Endothelial cell of umbilical vein (primary cell): ENCODE measurements at regions not wholly inside any gene's neighbourhood (a gene's known extent, or its start where the extent isn't known, plus 50 kb on each side); places are given as distances from the start of the nearest gene placed in this dataset.

Experiments used
- BruUV-seq: library from RNA; stranded (reverse); fragments of 400-500 nt; replicated peaks from 2 replicates; lab custom pipeline; 2021; lab: Mats Ljungman, UMichigan
- CTCF ChIA-PET: fragments of 300-600, 350-600 bp; sonication (Branson Sonifier 250); formaldehyde crosslinking; loops from one replicate; lab custom pipeline; 2021; ENCODE audit warnings: antibody characterized with exemption, inconsistent platforms; lab: Charles Lee
- POLR2A ChIA-PET: fragments of 300-600, 350-600 bp; sonication (Branson Sonifier 250); formaldehyde crosslinking; loops from one replicate; lab custom pipeline; 2021; ENCODE audit warnings: antibody characterized with exemption, inconsistent platforms; lab: Charles Lee
- DNase-seq: peaks from one replicate; pipeline ENCODE4 v3.0.0-alpha.2; 2011; ENCODE audit warnings: low read depth, low spot score
- FAIRE-seq: peaks from 2 replicates; lab custom pipeline; 2011; peaks lifted over from hg19 to GRCh38; lab: Jason Lieb, UNC
- H2AFZ ChIP-seq: 2 replicates; pipeline ENCODE4 v1.6.0; 2012; ENCODE audit warnings: low read depth, low read length, control low read depth, inconsistent platforms
- H3K27ac ChIP-seq: 2 replicates; pipeline ENCODE4 v1.5.1; 2011; ENCODE audit warnings: low read depth, mild to moderate bottlenecking, control low read depth, low read length, moderate library complexity; ENCODE audit not compliant: insufficient read depth
- H3K27me3 ChIP-seq, 2 experiments: 2 replicates each; pipeline versions ENCODE4 v1.6.0 to v1.6.1; 2011; ENCODE audit warnings: low read length in 2 of 2, mixed read lengths in 1 of 2; ENCODE audit not compliant: control insufficient read depth in 2 of 2, insufficient read depth in 2 of 2
- H3K36me3 ChIP-seq, 2 experiments: 2 replicates in 1 of 2; 3 replicates in 1 of 2; pipeline ENCODE4 v1.5.1; 2011; ENCODE audit warnings: low read length in 2 of 2, mild to moderate bottlenecking in 1 of 2, moderate library complexity in 1 of 2; ENCODE audit not compliant: control insufficient read depth in 2 of 2, insufficient read depth in 2 of 2; ENCODE audit errors: extremely low read depth in 1 of 2
- H3K4me1 ChIP-seq: 3 replicates; pipeline ENCODE4 v1.5.1; 2011; ENCODE audit warnings: mild to moderate bottlenecking, low read length; ENCODE audit not compliant: control insufficient read depth, insufficient read depth; ENCODE audit errors: extremely low read depth
- H3K4me2 ChIP-seq: 2 replicates; pipeline ENCODE4 v1.6.1; 2011; ENCODE audit warnings: low read length, control low read depth, mixed read lengths; ENCODE audit not compliant: insufficient read depth
- H3K4me3 ChIP-seq, 3 experiments: fragments of 200-600 bp in 1 of 3; sonication (generic), shearing (Covaris generic) in 1 of 3; replicated peaks in 1 of 3; 2 replicates each; pipeline ENCODE4 v1.5.1; 2011 to 2016; ENCODE audit warnings: control low read depth in 3 of 3, low read length in 3 of 3, mild to moderate bottlenecking in 2 of 3, inconsistent platforms in 1 of 3, low read depth in 1 of 3, moderate library complexity in 1 of 3; ENCODE audit not compliant: insufficient read depth in 1 of 3
- H3K79me2 ChIP-seq: 2 replicates; pipeline ENCODE4 v1.6.0; 2012; ENCODE audit warnings: low read length, inconsistent platforms; ENCODE audit not compliant: control insufficient read depth, insufficient read depth
- H3K9ac ChIP-seq: replicated peaks from 2 replicates; pipeline ENCODE3; 2011; ENCODE audit warnings: low read length, control low read depth; ENCODE audit not compliant: insufficient read depth; ENCODE audit errors: extremely low read depth
- H3K9me1 ChIP-seq: replicated peaks from 3 replicates; pipeline ENCODE4 v1.6.0; 2011; ENCODE audit warnings: mild to moderate bottlenecking, low read length; ENCODE audit not compliant: control insufficient read depth, insufficient read depth; ENCODE audit errors: extremely low read depth
- H3K9me3 ChIP-seq: replicated peaks from 2 replicates; pipeline ENCODE4 v1.5.1; 2012; ENCODE audit warnings: low read length, inconsistent platforms; ENCODE audit not compliant: control insufficient read depth, insufficient read depth
- H4K20me1 ChIP-seq: replicated peaks from 2 replicates; pipeline ENCODE3; 2011; ENCODE audit warnings: mild to moderate bottlenecking, low read length; ENCODE audit not compliant: control insufficient read depth, insufficient read depth; ENCODE audit errors: extremely low read depth
- CTCF ChIP-seq, 2 donors: IDR thresholded peaks; 1 replicate in 1 of 2; 2 replicates in 1 of 2; pipeline ENCODE4 v1.5.1; 2011; ENCODE audit warnings: low read length in 2 of 2, mild to moderate bottlenecking in 2 of 2, moderate library complexity in 2 of 2, control low read depth in 1 of 2, inconsistent platforms in 1 of 2, low read depth in 1 of 2; ENCODE audit not compliant: insufficient read depth in 1 of 2; ENCODE audit errors: extremely low read depth in 1 of 2
- EZH2 ChIP-seq: IDR thresholded peaks from 2 replicates; pipeline ENCODE4 v1.6.1; 2012; ENCODE audit warnings: borderline replicate concordance, low read depth, mild to moderate bottlenecking, moderate library complexity, low read length, inconsistent platforms; ENCODE audit not compliant: severe bottlenecking
- FOS ChIP-seq: IDR thresholded peaks from 2 replicates; pipeline ENCODE4 v1.6.1; 2011; ENCODE audit warnings: mild to moderate bottlenecking, low read length, moderate library complexity, borderline replicate concordance; ENCODE audit not compliant: insufficient read depth
- GATA2 ChIP-seq: IDR thresholded peaks from 2 replicates; pipeline ENCODE4 v1.7.0; 2011; ENCODE audit warnings: low read depth, mild to moderate bottlenecking, moderate library complexity, mixed read lengths, low read length; ENCODE audit not compliant: insufficient read length, insufficient read depth
- JUN ChIP-seq: IDR thresholded peaks from 2 replicates; pipeline ENCODE4 v1.6.1; 2011; ENCODE audit warnings: borderline replicate concordance, low read depth; ENCODE audit not compliant: insufficient read length, insufficient read depth
- MAX ChIP-seq: IDR thresholded peaks from 2 replicates; pipeline ENCODE4 v1.6.1; 2011; ENCODE audit not compliant: insufficient read depth, insufficient read length
- MYC ChIP-seq: IDR thresholded peaks from one replicate; pipeline ENCODE4 v1.6.1; 2011; ENCODE audit warnings: mild to moderate bottlenecking, low read depth, low read length
- POLR2A ChIP-seq: IDR thresholded peaks from 2 replicates; pipeline ENCODE4 v1.6.1; 2012; ENCODE audit warnings: low read depth, mild to moderate bottlenecking, control low read depth, low read length
- POLR2AphosphoS5 ChIP-seq: IDR thresholded peaks from 2 replicates; pipeline ENCODE4 v1.6.1; 2012; ENCODE audit warnings: low read depth, mild to moderate bottlenecking, control low read depth, low read length, moderate library complexity; ENCODE audit not compliant: insufficient read depth
- dilution Hi-C: fragments of 300-500 bp; cut with MboI; formaldehyde crosslinking; loops from one replicate; pipeline ENCODE4 v1.15.0; 2019; ENCODE audit warnings: low sequenced_read_pairs; ENCODE audit not compliant: extremely low pct_ligation_motif_present
- intact Hi-C: fragments of 100-400 bp; cut with micrococcal nuclease; formaldehyde crosslinking; loops from one replicate; pipeline ENCODE4 v1.10.0; 2022

GRCh38 chr2:107407974-107408373 lies 418.7 kb upstream of the RGPD4 start:
- no peak for FAIRE-seq
- dilution Hi-C loops (no loop called here), intact Hi-C loops (no loop called here)
- no peak overlapping the region for H3K4me3 ChIP-seq
- H3K4me1 ChIP-seq, result no peaks in the 10 kb centered on the region
- H2AFZ ChIP-seq, result no peak overlapping the region
- no peak overlapping the region for H3K4me2 ChIP-seq
- BruUV-seq, result no TSS peak
- ChIA-PET CTCF (no interaction called here), POLR2A (no interaction called here)
- H3K27ac ChIP-seq, result no peak overlapping the region
- no peak overlapping the region for H3K9ac ChIP-seq
- peaks cover 7% of the 10 kb centered on the region for H3K9me3 ChIP-seq
- TF ChIP-seq MAX, result no peak
- no peak for TF ChIP-seq MYC
- no peak for TF ChIP-seq POLR2A
- no peak for TF ChIP-seq JUN
- TF ChIP-seq FOS, result no peak
- no peak for TF ChIP-seq CTCF (IDR thresholded peaks at IDR 0.05; ENCODE audit: extremely low read depth in 1 of 2, insufficient read depth in 1 of 2, low read depth in 1 of 2, low read length in 2 of 2)
- TF ChIP-seq GATA2, result no peak
- TF ChIP-seq EZH2, result no peak
- TF ChIP-seq POLR2AphosphoS5, result no peak
- no peaks in the 10 kb centered on the region for H3K9me1 ChIP-seq
- DNase-seq, result no peak
- H4K20me1 ChIP-seq, result no peaks in the 10 kb centered on the region
- H3K36me3 ChIP-seq, result no peaks in the 10 kb centered on the region
- H3K79me2 ChIP-seq, result no peaks in the 10 kb centered on the region
- H3K27me3 ChIP-seq, result no peaks in the 10 kb centered on the region
